SW 1271 (cell line): ENCODE measurements at regions not wholly inside any gene's neighbourhood (a gene's known extent, or its start where the extent isn't known, plus 50 kb on each side); places are given as distances from the start of the nearest gene placed in this dataset.

Experiments used
- DNase-seq, 2 experiments: peaks; one replicate each; lab custom pipeline; 2025; lab: John Stamatoyannopoulos, UW

DNA sequence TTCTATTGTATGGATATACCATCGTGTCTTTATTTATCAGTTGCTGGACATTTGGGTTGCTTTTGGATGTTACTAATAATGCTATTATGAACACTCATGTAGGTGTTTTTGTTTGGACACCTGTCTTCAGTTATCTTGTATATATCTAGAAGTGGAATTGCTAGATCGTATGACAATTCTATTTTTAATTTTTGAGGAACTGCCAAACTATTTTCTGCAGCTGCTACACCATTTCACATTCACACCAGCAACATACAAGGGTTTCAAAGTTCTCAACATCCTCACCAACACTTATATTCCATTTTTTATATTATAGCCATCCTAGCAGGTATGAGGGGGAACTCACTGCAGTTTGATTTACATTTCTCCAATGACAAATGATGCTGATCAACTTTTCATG is 324.6 kb downstream of the CAAP1 start:
- DNase-seq, result no peak

DNA sequence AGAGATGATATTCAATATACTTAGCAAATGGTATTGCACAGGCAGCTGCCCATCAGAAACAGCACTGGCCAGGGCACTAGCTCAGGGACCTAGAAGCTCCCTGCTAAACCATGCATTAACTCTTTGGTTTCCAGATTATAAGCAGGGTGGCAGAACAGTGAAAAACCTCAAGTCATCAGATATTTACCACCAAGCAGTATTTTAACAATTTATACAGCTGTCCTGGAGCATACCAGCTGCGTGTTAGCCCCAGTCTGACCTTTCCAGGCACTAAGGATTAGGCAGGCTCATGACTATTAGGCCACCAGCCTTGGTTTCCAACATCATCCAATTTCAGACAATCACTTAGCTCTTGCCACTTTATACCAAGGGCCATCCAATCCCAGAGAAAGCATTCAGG is 326.5 kb downstream of the CAAP1 start:
- DNase-seq, result no peak

DNA sequence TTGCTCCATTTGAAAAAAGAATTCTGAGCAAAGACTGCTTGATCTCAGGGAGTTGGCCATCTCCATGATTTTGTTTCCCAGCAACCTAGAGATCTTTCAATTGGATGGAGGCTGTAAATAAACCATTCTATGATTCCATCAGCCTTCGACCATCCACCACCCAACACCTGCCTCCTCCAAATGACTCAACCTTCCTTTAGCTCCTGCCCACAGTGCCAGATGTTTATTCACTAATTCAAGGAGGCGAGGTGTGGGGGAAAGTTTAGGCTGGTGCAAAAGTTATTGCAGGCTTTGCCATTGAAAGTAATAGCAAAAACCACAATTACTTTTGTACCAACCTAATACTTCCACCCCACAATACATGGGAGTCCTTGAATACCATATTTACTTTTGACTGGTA is 327.5 kb downstream of the CAAP1 start:
- no peak for DNase-seq

- no peak for DNase-seq
These were observed 330.3 kb downstream of the CAAP1 start for GRCh38 chr9:26562338-26562737.

- no peak for DNase-seq
These were observed 330.7 kb downstream of the CAAP1 start for GRCh38 chr9:26561928-26562327.

DNA sequence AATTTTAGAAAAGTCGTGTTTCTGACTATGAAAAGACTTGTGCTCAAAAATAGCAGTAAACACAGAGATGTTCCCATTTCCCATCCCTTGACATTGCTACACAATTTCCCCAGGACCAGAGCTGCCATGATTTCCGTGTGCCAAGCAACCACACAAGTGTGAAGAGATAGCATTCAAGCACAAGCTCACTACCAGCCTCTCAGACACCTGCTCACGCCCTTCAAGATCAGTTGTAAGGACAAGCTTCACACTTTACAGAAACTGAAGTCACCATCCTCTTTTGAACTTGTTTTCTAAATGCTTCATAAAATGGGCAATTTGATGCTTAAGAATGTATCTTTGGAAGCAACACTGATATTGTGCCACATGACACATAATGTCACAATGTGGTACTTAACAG is 333.1 kb downstream of the CAAP1 start:
- DNase-seq, result no peak

DNA sequence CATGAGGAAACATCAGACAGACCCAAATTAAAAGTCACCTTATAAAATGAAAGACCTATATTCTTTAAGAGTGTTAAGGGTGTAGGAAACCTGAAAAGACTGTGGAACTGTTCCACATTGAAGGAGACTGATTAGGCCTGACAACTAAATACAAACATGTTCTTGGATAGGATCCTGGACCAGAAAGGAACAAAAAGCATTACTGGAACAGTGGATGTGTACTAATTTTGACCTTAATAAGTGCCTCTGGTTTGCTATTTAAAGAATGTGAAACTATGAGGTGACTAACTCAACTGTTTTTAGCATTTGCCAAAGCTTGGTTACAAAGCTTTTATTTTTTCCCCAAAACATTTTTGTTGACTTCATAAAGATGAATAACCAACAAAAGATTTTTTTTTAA is 340.6 kb downstream of the CAAP1 start:
- DNase-seq, result no peak

GRCh38 chr9:26551451-26551850 is 341.2 kb downstream of the CAAP1 start:
- DNase-seq, result no peak

GRCh38 chr9:26548781-26549290 is 343.8 kb downstream of the CAAP1 start:
- no peak for DNase-seq

DNA sequence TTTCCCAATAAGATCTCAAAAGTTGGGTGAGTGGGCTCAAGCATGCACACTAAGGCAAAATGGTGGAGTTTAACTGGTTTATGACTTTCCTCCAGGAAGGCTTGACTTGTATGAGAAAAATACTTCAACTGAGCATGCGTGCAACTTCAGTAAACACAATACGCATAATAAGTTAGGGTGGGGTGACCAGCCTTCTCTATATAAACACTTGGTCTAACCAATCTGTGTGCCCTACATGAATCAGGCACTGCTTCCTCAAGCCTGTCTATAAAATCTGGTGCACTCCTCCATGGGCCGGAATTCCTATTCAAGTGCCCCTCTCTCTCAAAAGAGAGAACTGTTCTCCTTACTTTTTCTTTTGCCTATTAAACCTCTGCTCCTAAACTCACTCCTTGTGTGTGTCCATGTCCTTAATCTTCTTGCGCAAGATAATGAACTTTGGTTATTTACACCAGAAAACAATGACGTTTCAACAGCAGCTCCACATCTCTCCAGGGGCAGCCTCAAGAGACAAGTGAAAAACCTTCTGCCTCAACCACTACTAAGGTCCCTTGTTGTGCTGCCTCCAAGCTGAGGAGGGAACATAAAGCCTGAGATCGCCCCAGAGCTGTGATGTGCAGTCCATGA is 352.6 kb downstream of the CAAP1 start:
- no peak for DNase-seq

DNA sequence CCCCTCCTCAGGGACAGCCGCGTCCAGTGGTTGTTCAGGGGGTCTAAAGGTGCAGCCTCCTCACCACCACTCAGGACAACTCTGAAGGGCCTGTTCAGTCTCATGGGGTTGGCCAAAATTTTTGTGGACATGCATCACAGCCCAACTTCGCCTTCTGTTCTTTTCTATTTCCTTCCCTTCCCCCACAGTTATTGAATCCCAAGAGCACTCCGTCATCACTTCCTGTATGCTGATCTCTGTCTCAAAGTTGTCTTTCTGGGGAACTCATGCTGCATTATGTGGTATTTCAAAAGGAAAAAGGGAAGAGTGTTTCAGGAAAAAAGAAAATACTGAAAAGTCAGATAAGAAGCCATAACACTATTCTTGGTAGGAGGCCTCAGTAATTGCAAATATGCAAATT is 355.4 kb downstream of the CAAP1 start:
- no peak for DNase-seq

DNA sequence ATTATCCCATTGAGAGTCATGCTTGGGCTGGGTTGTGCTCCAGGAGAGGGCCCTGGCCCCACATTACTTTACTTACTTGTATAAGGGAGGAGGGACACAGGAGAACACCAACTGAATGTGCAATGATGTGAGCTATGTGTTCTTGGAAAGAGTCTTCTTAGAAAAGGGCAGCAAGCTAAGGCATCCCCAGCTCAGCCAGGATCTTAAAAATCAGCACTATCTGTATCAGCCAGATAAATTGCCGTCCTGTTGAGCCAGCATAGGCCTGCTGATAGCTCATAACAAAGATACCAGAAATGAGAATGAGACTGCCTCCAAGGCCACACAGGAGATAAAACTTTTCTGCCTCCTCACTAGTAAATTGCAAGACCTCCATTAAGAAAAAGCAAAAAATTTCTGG is 357.5 kb downstream of the CAAP1 start:
- DNase-seq, result no peak

- DNase-seq, result no peak
These were observed 361.8 kb downstream of the CAAP1 start for GRCh38 chr9:26530841-26531240.

GRCh38 chr9:26527931-26528330 is 364.7 kb downstream of the CAAP1 start:
- no peak for DNase-seq

- no peak for DNase-seq
These were observed 368.3 kb downstream of the CAAP1 start for GRCh38 chr9:26524267-26524666.

DNA sequence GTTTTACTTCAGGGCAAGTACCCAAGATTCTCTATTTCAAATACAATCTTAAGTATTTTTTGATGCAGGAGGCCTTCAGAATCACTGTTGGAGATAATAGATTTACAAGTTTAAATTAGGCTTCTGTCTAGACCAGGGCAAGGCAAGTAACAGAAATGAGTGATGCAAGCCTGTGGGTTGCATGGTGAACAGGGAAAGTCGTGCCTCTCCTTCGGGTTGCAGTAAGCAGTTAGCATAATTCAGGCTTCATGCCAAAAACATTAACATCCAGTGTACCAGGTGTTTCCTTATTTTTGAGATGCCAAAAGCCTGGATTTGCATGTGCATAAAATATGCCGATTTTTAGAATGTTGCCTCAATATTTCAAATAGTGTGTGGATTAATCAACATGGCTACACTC is 369.0 kb downstream of the CAAP1 start:
- DNase-seq, result no peak

DNA sequence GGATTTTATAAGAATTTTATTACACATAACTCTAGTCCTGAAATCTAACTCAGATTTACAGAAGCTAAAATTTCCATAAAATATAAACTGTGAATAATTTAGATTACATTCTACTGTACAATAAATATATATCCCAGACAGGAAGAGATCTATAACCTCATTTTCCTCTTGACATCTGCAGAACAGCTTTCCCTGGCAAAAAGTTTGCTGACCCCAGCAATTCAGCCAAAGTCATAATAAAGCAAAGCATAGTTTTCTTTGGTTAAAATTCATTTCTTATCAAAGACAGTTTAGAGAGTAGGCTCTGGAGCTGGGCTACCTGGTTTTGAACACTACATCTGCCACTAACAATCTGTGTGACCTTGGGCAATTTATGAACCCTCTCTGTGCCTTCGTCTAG is 372.5 kb downstream of the CAAP1 start:
- DNase-seq, result no peak

DNA sequence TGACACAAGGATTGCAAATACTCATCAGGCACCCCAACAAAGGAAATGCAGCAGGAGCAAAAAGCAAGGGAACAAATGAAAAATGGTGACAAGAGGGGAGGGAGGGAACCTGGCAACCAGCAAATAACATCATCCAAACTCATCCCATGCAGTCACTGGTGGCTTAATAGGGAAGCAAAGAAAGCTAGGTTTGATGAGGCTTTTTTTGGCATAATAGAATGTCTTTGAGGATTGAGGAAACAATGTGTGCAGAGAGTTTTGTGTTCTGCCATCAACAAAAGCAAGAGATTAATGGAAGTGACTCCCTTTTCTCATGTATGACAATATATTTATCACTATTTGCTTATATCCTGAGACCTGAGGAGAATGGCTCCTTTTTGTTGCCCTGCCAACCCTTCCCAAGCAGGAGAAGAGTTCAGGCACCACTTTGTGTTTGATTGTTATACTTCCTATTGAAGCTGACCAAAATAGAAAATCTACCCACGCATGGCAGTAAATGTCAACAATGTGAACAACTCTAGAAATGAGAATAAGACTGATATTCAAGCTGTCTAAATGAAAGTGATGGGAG is 375.7 kb downstream of the CAAP1 start:
- DNase-seq, result no peak

DNA sequence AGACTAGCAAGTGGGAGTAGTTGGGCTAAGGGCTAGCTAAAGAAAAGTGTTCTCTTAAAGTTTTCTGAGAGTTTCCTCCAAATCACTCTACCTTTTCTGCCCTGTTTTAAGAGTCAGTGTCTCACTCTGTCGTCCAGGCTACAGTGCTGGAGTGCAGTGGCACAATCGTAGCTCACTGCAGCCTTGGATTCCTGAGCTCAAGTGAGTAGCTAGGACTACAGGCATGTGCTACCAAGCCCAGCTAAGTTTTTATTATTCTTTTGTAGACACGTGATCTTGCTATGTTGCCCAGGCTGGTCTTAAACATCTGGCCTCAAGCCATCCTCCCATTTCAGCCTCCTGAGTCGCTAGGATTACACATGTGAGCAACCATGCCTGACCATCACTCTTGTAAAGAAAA is 378.9 kb downstream of the CAAP1 start:
- no peak for DNase-seq

DNA sequence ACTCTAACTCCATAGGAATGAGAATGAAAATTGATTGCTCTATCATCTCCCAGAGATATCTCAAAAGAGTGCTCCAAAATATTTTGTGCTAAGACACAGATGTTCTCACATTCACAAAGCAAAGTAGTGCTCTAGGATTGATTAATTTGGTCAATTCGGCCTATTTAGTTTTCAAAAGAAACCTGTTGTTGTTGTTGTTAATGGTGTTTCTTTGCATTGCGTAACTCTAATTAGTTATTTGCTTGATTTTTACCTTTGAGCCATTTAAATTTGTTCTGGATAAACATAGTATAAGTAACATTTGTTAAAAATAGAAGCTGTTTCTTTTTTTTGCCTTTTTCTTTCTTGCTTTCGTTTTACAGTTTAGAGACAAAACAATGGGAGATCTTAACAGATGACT is 382.5 kb downstream of the CAAP1 start:
- DNase-seq, result no peak

GRCh38 chr9:26508897-26509296 is 383.7 kb downstream of the CAAP1 start:
- DNase-seq, result no peak

DNA sequence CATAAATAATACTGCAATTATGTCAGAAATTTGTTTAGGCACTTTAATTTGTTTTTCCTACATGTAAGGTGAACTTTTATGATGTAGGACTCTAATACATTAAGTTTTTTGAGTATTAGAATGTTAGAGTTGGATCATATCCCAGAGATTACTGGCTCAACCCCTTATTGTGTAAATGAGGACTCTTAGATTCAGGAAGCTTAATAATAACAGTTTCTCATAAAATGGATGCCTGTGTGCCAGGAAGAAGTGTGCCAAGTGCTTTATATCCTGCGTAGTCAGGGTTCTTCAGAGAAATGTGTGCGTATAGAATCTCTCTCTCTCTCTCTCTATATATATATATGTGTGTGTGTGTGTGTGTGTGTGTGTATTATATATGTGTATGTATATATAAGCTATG is 388.5 kb downstream of the CAAP1 start:
- no peak for DNase-seq

DNA sequence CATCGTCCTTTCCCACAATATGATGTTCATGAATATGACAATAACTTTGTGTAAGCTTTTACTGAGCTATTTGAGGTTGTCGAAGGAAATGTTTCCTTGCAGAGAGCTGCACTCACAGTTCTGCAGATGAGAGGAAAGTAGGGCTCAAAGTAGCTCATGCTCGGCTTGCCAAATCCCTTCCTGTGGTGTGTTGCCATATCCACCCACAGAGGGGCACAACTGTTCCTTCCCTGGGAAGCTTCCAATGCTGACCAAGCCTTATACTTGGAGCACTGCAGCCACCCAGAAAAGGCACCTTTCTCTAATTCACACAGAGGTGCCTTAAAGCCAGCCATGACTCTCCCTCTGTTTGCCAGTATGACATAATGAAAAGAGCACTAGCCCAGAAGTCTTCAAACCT is 390.3 kb downstream of the CAAP1 start:
- no peak for DNase-seq

DNA sequence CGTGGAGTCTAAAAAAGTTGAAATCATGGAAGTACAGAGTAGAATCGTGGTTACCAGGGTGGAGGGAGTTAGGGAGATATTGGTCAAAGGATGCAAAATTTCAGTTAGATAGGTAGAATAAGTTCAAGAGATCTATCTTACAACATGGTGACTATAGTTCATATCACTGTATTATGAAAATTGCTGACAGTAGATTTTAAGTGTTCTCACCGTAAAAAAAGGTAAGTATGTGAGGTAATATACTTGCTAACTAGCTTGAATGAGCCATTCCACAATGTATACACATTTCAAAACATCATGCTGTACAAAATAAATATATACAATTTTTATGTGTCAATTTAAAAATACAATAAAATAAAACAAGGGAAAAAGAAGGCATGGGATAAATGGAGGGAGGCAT is 392.1 kb downstream of the CAAP1 start:
- no peak for DNase-seq
